CD4-positive, alpha-beta T cell (primary cell): ENCODE measurements at regions not wholly inside any gene's neighbourhood (a gene's known extent, or its start where the extent isn't known, plus 50 kb on each side); places are given as distances from the start of the nearest gene placed in this dataset.

ENCODE experiments used
- ATAC-seq: fragments of 200-7000 bp; cut with Tn5 transposase; one replicate; pipeline ENCODE4 v1.10.0; 2022; ENCODE audit warnings: mild to moderate bottlenecking; ENCODE audit not compliant: poor library complexity
- CTCF ChIA-PET: fragments of 350-600 bp; sonication (Branson Sonifier 250); formaldehyde crosslinking; loops from one replicate; lab custom pipeline; 2021; ENCODE audit warnings: antibody characterized with exemption, inconsistent platforms; lab: Charles Lee
- POLR2A ChIA-PET: fragments of 350-600 bp; sonication (Branson Sonifier 250); formaldehyde crosslinking; loops from one replicate; lab custom pipeline; 2021; ENCODE audit warnings: antibody characterized with exemption, inconsistent platforms; lab: Charles Lee
- DNase-seq, 14 experiments: peaks; one replicate each; pipeline ENCODE4 v3.0.0-alpha.2; 2013 to 2020; ENCODE audit warnings: mixed read lengths in 2 of 14
- H3K27ac ChIP-seq, 2 donors: one replicate each; pipeline versions ENCODE4 v1.5.1 to v1.7.0; 2013; ENCODE audit warnings: low read length in 2 of 2, low read depth in 1 of 2, mild to moderate bottlenecking in 1 of 2
- H3K27me3 ChIP-seq, 2 experiments: 1 replicate in 1 of 2; 2 replicates in 1 of 2; pipeline versions ENCODE4 v1.6.1 to v1.7.0; 2013; ENCODE audit warnings: low read length in 2 of 2, control low read depth in 1 of 2, mild to moderate bottlenecking in 1 of 2, moderate library complexity in 1 of 2; ENCODE audit not compliant: insufficient read depth in 2 of 2, control insufficient read depth in 1 of 2
- H3K36me3 ChIP-seq: one replicate; pipeline ENCODE4 v1.6.1; 2013; ENCODE audit warnings: low read length, control low read depth; ENCODE audit not compliant: insufficient read depth
- H3K4me1 ChIP-seq: one replicate; pipeline ENCODE4 v1.6.1; 2013; ENCODE audit warnings: low read length, control low read depth; ENCODE audit not compliant: insufficient read depth
- H3K4me3 ChIP-seq: one replicate; pipeline ENCODE4 v1.5.1; 2013; ENCODE audit warnings: mild to moderate bottlenecking, low read length, moderate library complexity
- H3K9me3 ChIP-seq, 2 experiments: 1 replicate in 1 of 2; 2 replicates in 1 of 2; pipeline versions ENCODE4 v1.6.1 to v1.7.0; 2013; ENCODE audit warnings: low read length in 2 of 2, mild to moderate bottlenecking in 2 of 2, control low read depth in 1 of 2, moderate library complexity in 1 of 2; ENCODE audit not compliant: control insufficient read depth in 1 of 2, insufficient read depth in 1 of 2
- H3K27ac Mint-ChIP-seq: one replicate; pipeline ENCODE4 v1.8.0; 2020; ENCODE audit warnings: mixed read lengths
- H3K27me3 Mint-ChIP-seq: one replicate; pipeline ENCODE4 v1.8.0; 2021; ENCODE audit warnings: mixed read lengths
- H3K36me3 Mint-ChIP-seq: one replicate; pipeline ENCODE4 v1.8.0; 2021; ENCODE audit warnings: low read depth, mixed read lengths
- H3K4me1 Mint-ChIP-seq: one replicate; pipeline ENCODE4 v1.8.0; 2021; ENCODE audit warnings: low read depth, mixed read lengths
- H3K4me3 Mint-ChIP-seq: one replicate; pipeline ENCODE4 v1.8.0; 2020; ENCODE audit warnings: mild to moderate bottlenecking, mixed read lengths
- H3K9me3 Mint-ChIP-seq: one replicate; pipeline ENCODE4 v1.8.0; 2020; ENCODE audit warnings: mixed read lengths
- intact Hi-C, 2 experiments: fragments of 100-400 bp; cut with DNase I in 1 of 2; cut with micrococcal nuclease in 1 of 2; formaldehyde crosslinking; loops; one replicate each; pipeline versions ENCODE4 v1.15.1 to v1.9.0; 2023 to 2025; cut with DNase I, micrococcal nuclease
- TF ChIP-seq, protein P1 (sequence below): fragments of 200-600 bp; IDR thresholded peaks from one replicate; pipeline ENCODE4 v1.8.0; 2022; ENCODE audit warnings: antibody characterized with exemption, mild to moderate bottlenecking

DNA sequence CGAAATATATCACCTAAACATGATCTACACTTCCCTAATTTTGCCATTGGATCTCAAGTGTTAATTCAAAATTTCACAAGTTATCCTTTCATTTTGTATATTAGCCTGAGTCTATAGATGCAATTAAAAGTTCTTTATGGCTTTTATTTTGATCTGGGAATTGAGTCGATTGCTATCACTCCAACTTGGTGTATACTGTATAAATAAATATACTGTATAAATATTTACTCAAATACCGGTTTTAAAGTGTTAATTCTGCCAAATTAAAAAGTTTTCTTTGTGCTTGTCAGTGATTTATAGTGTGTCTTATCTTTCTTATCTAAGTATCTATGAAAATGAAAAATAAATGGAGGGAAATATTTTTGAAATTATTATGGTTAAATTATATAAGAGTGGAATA is 683.7 kb upstream of the LRRN3 start:
- TF ChIP-seq, protein P1, sequence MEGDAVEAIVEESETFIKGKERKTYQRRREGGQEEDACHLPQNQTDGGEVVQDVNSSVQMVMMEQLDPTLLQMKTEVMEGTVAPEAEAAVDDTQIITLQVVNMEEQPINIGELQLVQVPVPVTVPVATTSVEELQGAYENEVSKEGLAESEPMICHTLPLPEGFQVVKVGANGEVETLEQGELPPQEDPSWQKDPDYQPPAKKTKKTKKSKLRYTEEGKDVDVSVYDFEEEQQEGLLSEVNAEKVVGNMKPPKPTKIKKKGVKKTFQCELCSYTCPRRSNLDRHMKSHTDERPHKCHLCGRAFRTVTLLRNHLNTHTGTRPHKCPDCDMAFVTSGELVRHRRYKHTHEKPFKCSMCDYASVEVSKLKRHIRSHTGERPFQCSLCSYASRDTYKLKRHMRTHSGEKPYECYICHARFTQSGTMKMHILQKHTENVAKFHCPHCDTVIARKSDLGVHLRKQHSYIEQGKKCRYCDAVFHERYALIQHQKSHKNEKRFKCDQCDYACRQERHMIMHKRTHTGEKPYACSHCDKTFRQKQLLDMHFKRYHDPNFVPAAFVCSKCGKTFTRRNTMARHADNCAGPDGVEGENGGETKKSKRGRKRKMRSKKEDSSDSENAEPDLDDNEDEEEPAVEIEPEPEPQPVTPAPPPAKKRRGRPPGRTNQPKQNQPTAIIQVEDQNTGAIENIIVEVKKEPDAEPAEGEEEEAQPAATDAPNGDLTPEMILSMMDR = no peak
- H3K4me3 Mint-ChIP-seq = no peak overlapping the region
- Histone ChIP-seq H3K9me3 (no peaks in the 10 kb centered on the region), H3K27me3 (no peaks in the 10 kb centered on the region), H3K4me3 (no peak overlapping the region), H3K36me3 (no peaks in the 10 kb centered on the region), H3K27ac (no peak overlapping the region), H3K4me1 (no peaks in the 10 kb centered on the region)
- H3K27me3 Mint-ChIP-seq = no peaks in the 10 kb centered on the region
- ChIA-PET POLR2A (no interaction called here), CTCF (no interaction called here)
- H3K36me3 Mint-ChIP-seq = no peaks in the 10 kb centered on the region
- DNase-seq (no peak), ATAC-seq (no peak)
- no peak overlapping the region for H3K27ac Mint-ChIP-seq
- H3K9me3 Mint-ChIP-seq = peaks cover 2% of the 10 kb centered on the region
- no peaks in the 10 kb centered on the region for H3K4me1 Mint-ChIP-seq
- intact Hi-C loops = no loop called here

DNA sequence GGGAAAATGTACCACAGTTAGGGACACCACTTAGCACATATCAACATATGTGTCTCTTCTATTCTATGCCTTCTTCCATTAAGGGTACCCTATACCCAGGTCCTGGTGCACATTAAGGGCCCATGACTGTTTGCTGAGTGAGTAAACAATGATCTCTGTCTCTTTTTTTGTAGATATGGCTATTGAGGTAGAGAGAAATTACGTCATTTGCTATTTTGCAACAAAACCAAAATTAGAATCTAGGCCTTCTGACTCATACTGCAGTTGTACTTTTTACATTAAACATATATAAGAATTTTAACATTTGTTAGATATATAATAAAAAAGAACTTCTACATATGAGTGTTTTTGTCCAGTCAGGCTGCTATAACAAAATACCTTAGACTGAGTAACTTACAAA is 683.2 kb upstream of the LRRN3 start:
- H3K4me1 ChIP-seq = no peaks in the 10 kb centered on the region
- no peaks in the 10 kb centered on the region for H3K9me3 ChIP-seq
- H3K27ac Mint-ChIP-seq = no peak overlapping the region
- no peak overlapping the region for H3K27ac ChIP-seq
- H3K9me3 Mint-ChIP-seq = peaks cover 2% of the 10 kb centered on the region
- TF ChIP-seq, protein P1 = no peak
- CTCF ChIA-PET = no interaction called here
- DNase-seq (no peak), ATAC-seq (no peak)
- H3K4me3 Mint-ChIP-seq = no peak overlapping the region
- no peaks in the 10 kb centered on the region for H3K27me3 Mint-ChIP-seq
- H3K4me3 ChIP-seq = no peak overlapping the region
- POLR2A ChIA-PET = no interaction called here
- no peaks in the 10 kb centered on the region for H3K27me3 ChIP-seq
- intact Hi-C loops = no loop called here
- H3K36me3 ChIP-seq = no peaks in the 10 kb centered on the region
- no peaks in the 10 kb centered on the region for H3K36me3 Mint-ChIP-seq
- H3K4me1 Mint-ChIP-seq = no peaks in the 10 kb centered on the region

DNA sequence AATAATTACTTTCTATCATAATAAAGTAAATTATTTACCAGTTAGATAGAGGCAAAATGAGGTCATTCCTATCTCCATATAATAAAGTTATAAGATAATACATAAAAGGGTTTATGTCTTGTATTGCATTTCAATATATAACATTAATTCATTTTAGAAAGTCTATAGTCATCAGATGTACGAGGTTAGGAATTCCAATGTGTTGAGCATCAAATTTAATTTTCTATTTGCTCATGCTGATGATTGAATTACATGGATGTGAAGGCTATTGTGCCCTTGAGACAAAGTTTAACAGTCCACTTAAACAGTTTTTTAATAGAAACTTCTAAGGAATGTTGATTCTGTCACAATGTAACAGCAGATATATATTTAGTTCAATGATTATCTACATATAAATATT is 678.3 kb upstream of the LRRN3 start:
- DNase-seq = no peak
- no peaks in the 10 kb centered on the region for H3K27me3 ChIP-seq
- no peaks in the 10 kb centered on the region for H3K9me3 ChIP-seq
- Mint-ChIP-seq H3K36me3 (no peaks in the 10 kb centered on the region), H3K4me1 (no peaks in the 10 kb centered on the region), H3K9me3 (peaks cover 2% of the 10 kb centered on the region), H3K4me3 (no peak overlapping the region), H3K27ac (no peak overlapping the region), H3K27me3 (peaks cover 4% of the 10 kb centered on the region)
- no peak overlapping the region for H3K27ac ChIP-seq
- no peak overlapping the region for H3K4me3 ChIP-seq
- H3K36me3 ChIP-seq = no peaks in the 10 kb centered on the region
- no peak for ATAC-seq
- H3K4me1 ChIP-seq = no peaks in the 10 kb centered on the region
- TF ChIP-seq, protein P1 = no peak
- CTCF ChIA-PET = no interaction called here
- POLR2A ChIA-PET = no interaction called here
- intact Hi-C loops = no loop called here
